Motor neuron (in vitro differentiated cells): ENCODE measurements at regions not wholly inside any gene's neighbourhood (a gene's known extent, or its start where the extent isn't known, plus 50 kb on each side); places are given as distances from the start of the nearest gene placed in this dataset.
"Not testable (repeated sequence)": the region's sequence is repeated elsewhere in the genome, so short reads cannot be mapped to it uniquely, and the experiment has no call there.

ENCODE experiments used
- ATAC-seq, 8 experiments: fragments of 200-7000 bp; cut with Tn5 transposase; replicated peaks in 6 of 8; 2 replicates each; pipeline ENCODE4 v1.8.0; 2021; ENCODE audit warnings: mild to moderate bottlenecking in 8 of 8, moderate library complexity in 8 of 8
- H3K27ac ChIP-seq, 2 donors: fragments of 250-450 bp; sonication (Bioruptor Pico); 2 replicates each; pipeline ENCODE4 v1.9.0; 2021; ENCODE audit warnings: antibody characterized with exemption in 2 of 2, mild to moderate bottlenecking in 2 of 2, moderate library complexity in 1 of 2
- H3K4me1 ChIP-seq, 2 donors: fragments of 250-450 bp; sonication (Bioruptor Pico); replicated peaks in 1 of 2; 2 replicates each; pipeline ENCODE4 v1.6.1; 2021; ENCODE audit warnings: antibody characterized with exemption in 2 of 2, mild to moderate bottlenecking in 2 of 2, moderate library complexity in 1 of 2
- H3K4me3 ChIP-seq, 5 donors: fragments of 250-450 bp; sonication (Bioruptor Pico); 2 replicates each; pipeline ENCODE4 v1.9.0; 2021; ENCODE audit warnings: antibody characterized with exemption in 5 of 5, mild to moderate bottlenecking in 5 of 5, moderate library complexity in 4 of 5
- WGBS, 10 experiments: fragments of 450-650 bp; shearing (Covaris generic); methylation state at CpG; one replicate each; pipeline ENCODE4 v1.0.0; 2022; 5-methylcytosine and 5-hydroxymethylcytosine counted together
- in situ Hi-C, 9 experiments: fragments of 400-800 bp; cut with MboI; loops; one replicate each; pipeline ENCODE4 v1.15.0; 2021; ENCODE audit warnings: low sequenced_read_pairs in 9 of 9, low pct_unique_long_range_greater_than_20kb in 2 of 9; ENCODE audit not compliant: unreplicated experiment in 9 of 9

GRCh38 chr3:134737516-134737915 lies 57.5 kb upstream of the EPHB1 start:
- no peak overlapping the region for H3K4me3 ChIP-seq
- in situ Hi-C loops, result no loop called here
- ATAC-seq, result no peak
- no peak overlapping the region for H3K27ac ChIP-seq
- no peaks in the 10 kb centered on the region for H3K4me1 ChIP-seq
- 75 to 100% (median 93%) methylated on average over 1 of the region's 2 CpGs; no CpG with 5 or more reads in 4 of the 10 experiments for WGBS, 10 experiments

- H3K4me1 ChIP-seq, H3K27ac ChIP-seq: not testable (repeated sequence)
These were observed 55.0 kb upstream of the EPHB1 start for GRCh38 chr3:134740077-134740476.

GRCh38 chr3:134742202-134742601 lies 52.9 kb upstream of the EPHB1 start:
- Histone ChIP-seq H3K4me3 (no peak overlapping the region), H3K4me1 (no peaks in the 10 kb centered on the region), H3K27ac (no peak overlapping the region)
- ATAC-seq, result no peak
- in situ Hi-C loops, result no loop called here
- WGBS, 10 experiments, result 0 to 60% methylated on average over 1 of the region's 1 CpG; no CpG with 5 or more reads in 8 of the 10 experiments

More at GRCh38 chr3:134740077-134740476, 55.0 kb upstream of the EPHB1 start:
- WGBS, 10 experiments, result 65 to 100% (median 83%) methylated on average over 1 to 7 of the region's 7 CpGs; no CpG with 5 or more reads in 1 of the 10 experiments
- H3K4me3 ChIP-seq, in situ Hi-C loops, ATAC-seq: not testable (repeated sequence)

GRCh38 chr3:134743006-134743405 lies 52.1 kb upstream of the EPHB1 start:
- no peak for ATAC-seq
- Histone ChIP-seq H3K27ac (no peak overlapping the region), H3K4me3 (no peak overlapping the region), H3K4me1 (no peaks in the 10 kb centered on the region)
- 0 to 67% (median 47%) methylated on average over 1 of the region's 1 CpG; no CpG with 5 or more reads in 6 of the 10 experiments for WGBS, 10 experiments
- in situ Hi-C loops, result no loop called here
